IMR-90 (cell line): ENCODE measurements at regions not wholly inside any gene's neighbourhood (a gene's known extent, or its start where the extent isn't known, plus 50 kb on each side); places are given as distances from the start of the nearest gene placed in this dataset.
"Not testable (repeated sequence)": the region's sequence is repeated elsewhere in the genome, so short reads cannot be mapped to it uniquely, and the experiment has no call there.

ENCODE experiments used
- ATAC-seq: fragments of 200-7000 bp; cut with Tn5 transposase; 2 replicates; pipeline ENCODE4 v1.9.1; 2020; ENCODE audit warnings: low read depth, mild to moderate bottlenecking, moderate library complexity
- BruUV-seq: library from RNA; stranded (reverse); fragments of 400-500 nt; replicated peaks from 2 replicates; lab custom pipeline; 2021; lab: Mats Ljungman, UMichigan
- CTCF ChIA-PET: fragments of 300-600 bp; formaldehyde crosslinking; extraction: SDS; loops from one replicate; lab custom pipeline; 2021; ENCODE audit warnings: antibody characterized with exemption; lab: Yijun Ruan, JAX
- POLR2A ChIA-PET: fragments of 300-600 bp; sonication (Branson Sonifier 250); formaldehyde crosslinking; loops from one replicate; lab custom pipeline; 2022; ENCODE audit warnings: antibody characterized with exemption; ENCODE audit not compliant: unreplicated experiment; lab: Charles Lee
- DNase-seq: peaks from one replicate; pipeline ENCODE4 v3.0.0; 2013
- H2AFZ ChIP-seq: replicated peaks from 2 replicates; pipeline ENCODE3; 2013; ENCODE audit warnings: low read length, mild to moderate bottlenecking; ENCODE audit not compliant: poor library complexity
- H2AK5ac ChIP-seq: 2 replicates; pipeline ENCODE4 v1.6.1; 2013; ENCODE audit warnings: low read depth, low read length, inconsistent platforms
- H2AK9ac ChIP-seq: replicated peaks from 2 replicates; pipeline ENCODE3; 2013; ENCODE audit warnings: mild to moderate bottlenecking, low read depth, low read length, moderate library complexity; ENCODE audit not compliant: poor library complexity
- H2BK120ac ChIP-seq: 2 replicates; pipeline ENCODE4 v1.6.1; 2013; ENCODE audit warnings: low read depth, low read length, inconsistent platforms
- H2BK15ac ChIP-seq: 3 replicates; pipeline ENCODE4 v1.6.1; 2013; ENCODE audit warnings: low read depth, low read length, inconsistent platforms
- H2BK20ac ChIP-seq: 2 replicates; pipeline ENCODE4 v1.6.1; 2013; ENCODE audit warnings: low read depth, mild to moderate bottlenecking, inconsistent platforms, low read length, moderate library complexity
- H2BK5ac ChIP-seq: 2 replicates; pipeline ENCODE4 v1.6.1; 2013; ENCODE audit warnings: mild to moderate bottlenecking, low read depth, low read length, inconsistent platforms; ENCODE audit not compliant: poor library complexity, severe bottlenecking
- H3K14ac ChIP-seq: replicated peaks from 2 replicates; pipeline ENCODE4 v1.6.1; 2013; ENCODE audit warnings: low read depth, low read length, inconsistent platforms
- H3K18ac ChIP-seq: 2 replicates; pipeline ENCODE4 v1.6.1; 2013; ENCODE audit warnings: low read depth, low read length, control low read depth
- H3K23ac ChIP-seq: 2 replicates; pipeline ENCODE4 v1.6.1; 2013; ENCODE audit warnings: low read depth, low read length, inconsistent platforms
- H3K27ac ChIP-seq: 2 replicates; pipeline ENCODE4 v1.5.1; 2013; ENCODE audit warnings: mild to moderate bottlenecking, control low read depth, low read length; ENCODE audit not compliant: insufficient read depth
- H3K27me3 ChIP-seq: 2 replicates; pipeline ENCODE4 v1.6.1; 2013; ENCODE audit warnings: low read length; ENCODE audit not compliant: control insufficient read depth, insufficient read depth
- H3K36me3 ChIP-seq: 2 replicates; pipeline ENCODE4 v1.6.1; 2013; ENCODE audit warnings: low read length, mixed read lengths; ENCODE audit not compliant: control insufficient read depth, insufficient read depth
- H3K4ac ChIP-seq: 2 replicates; pipeline ENCODE4 v1.6.1; 2013; ENCODE audit warnings: low read depth, low read length, inconsistent platforms
- H3K4me1 ChIP-seq: 2 replicates; pipeline ENCODE4 v1.6.1; 2013; ENCODE audit warnings: low read length, mixed read lengths; ENCODE audit not compliant: control insufficient read depth, insufficient read depth
- H3K4me2 ChIP-seq: 2 replicates; pipeline ENCODE4 v1.6.1; 2013; ENCODE audit warnings: low read depth, mild to moderate bottlenecking, control low read depth, low read length, moderate library complexity
- H3K4me3 ChIP-seq: 2 replicates; pipeline ENCODE4 v1.5.1; 2013; ENCODE audit warnings: low read depth, mild to moderate bottlenecking, control low read depth, low read length, moderate library complexity; ENCODE audit not compliant: insufficient read depth
- H3K56ac ChIP-seq: 2 replicates; pipeline ENCODE4 v1.6.1; 2013; ENCODE audit warnings: low read length, inconsistent platforms; ENCODE audit not compliant: insufficient read depth; ENCODE audit errors: extremely low read depth
- H3K79me1 ChIP-seq, 2 experiments: 2 replicates each; pipeline ENCODE4 v1.6.1; 2013; ENCODE audit warnings: low read length in 2 of 2, inconsistent platforms in 1 of 2, low read depth in 1 of 2
- H3K9ac ChIP-seq: 2 replicates; pipeline ENCODE4 v1.6.1; 2013; ENCODE audit warnings: low read depth, low read length, control low read depth
- H3K9me1 ChIP-seq: 2 replicates; pipeline ENCODE4 v1.6.1; 2013; ENCODE audit warnings: low read length, inconsistent platforms; ENCODE audit not compliant: insufficient read depth
- H3K9me3 ChIP-seq: 2 replicates; pipeline ENCODE4 v1.6.1; 2013; ENCODE audit warnings: low read length; ENCODE audit not compliant: control insufficient read depth, insufficient read depth
- H4K20me1 ChIP-seq: 2 replicates; pipeline ENCODE4 v1.6.1; 2013; ENCODE audit warnings: low read length, inconsistent platforms; ENCODE audit not compliant: insufficient read depth
- H4K5ac ChIP-seq: 2 replicates; pipeline ENCODE4 v1.6.1; 2013; ENCODE audit warnings: mild to moderate bottlenecking, low read depth, low read length, control low read depth
- H4K8ac ChIP-seq, 2 experiments: 2 replicates each; pipeline ENCODE4 v1.6.1; 2013; ENCODE audit warnings: low read depth in 2 of 2, low read length in 2 of 2, control low read depth in 1 of 2, inconsistent platforms in 1 of 2
- H4K91ac ChIP-seq: 2 replicates; pipeline ENCODE4 v1.6.1; 2013; ENCODE audit warnings: low read depth, low read length, inconsistent platforms; ENCODE audit not compliant: insufficient read depth
- CEBPB ChIP-seq: IDR thresholded peaks from 2 replicates; pipeline ENCODE4 v1.6.1; 2012; ENCODE audit warnings: low read depth, low read length, improper control_type of control experiment
- WGBS, 2 experiments: methylation state at CpG; one replicate each; pipeline versions ENCODE4 v1.1.5 to v1.1.7; 2013; ENCODE audit warnings: missing lambda C conversion rate in 2 of 2; ENCODE audit not compliant: insufficient read length in 1 of 2; ENCODE audit errors: extremely low coverage in 2 of 2; 5-methylcytosine and 5-hydroxymethylcytosine counted together
- dilution Hi-C: fragments of 300-500 bp; cut with HindIII; formaldehyde crosslinking; loops from one replicate; pipeline ENCODE4 v1.14.3; 2018; ENCODE audit warnings: low sequenced_read_pairs; ENCODE audit not compliant: unreplicated experiment
- in situ Hi-C: fragments of 300-500 bp; cut with MboI; formaldehyde crosslinking; loops from 3 replicates; pipeline ENCODE4 v1.14.3; 2019; ENCODE audit warnings: low sequenced_read_pairs, inconsistent platforms, mixed read lengths
- intact Hi-C: fragments of 100-400 bp; cut with micrococcal nuclease; formaldehyde crosslinking; loops from 2 replicates; pipeline ENCODE4 v1.10.0; 2022

DNA sequence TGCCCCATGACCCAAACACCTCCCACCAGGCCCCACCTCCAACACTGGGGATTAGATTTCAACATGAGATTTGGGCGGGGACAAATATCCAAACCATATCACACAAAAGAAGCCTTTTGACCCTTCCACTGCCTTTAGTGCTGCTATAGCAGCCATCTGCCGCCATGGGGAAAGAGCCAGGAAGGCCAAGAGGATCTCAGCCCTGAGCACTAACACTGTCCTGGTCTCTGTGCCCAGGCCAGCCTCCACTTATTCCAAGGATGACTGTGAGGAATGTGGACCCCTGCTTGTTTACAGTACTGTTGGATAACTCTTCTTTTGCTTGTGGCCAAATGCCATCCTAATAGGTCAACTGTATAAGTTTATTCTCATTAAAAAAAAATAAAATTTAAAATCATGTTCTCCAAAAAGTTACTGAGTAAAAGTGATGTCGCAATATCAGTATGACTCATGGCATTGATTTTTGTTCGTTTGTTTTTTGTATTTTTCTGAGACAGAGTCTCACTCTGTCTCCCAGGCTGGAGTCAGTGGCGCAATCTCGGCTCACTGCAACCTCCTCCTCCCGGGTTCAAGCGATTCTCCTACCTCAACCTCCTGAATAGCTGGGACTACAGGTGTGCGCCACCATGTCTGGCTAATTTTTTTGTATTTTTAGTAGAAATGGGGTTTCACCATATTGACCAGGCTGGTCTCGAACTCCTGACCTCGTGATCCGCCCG lies 166.4 kb downstream of the NDUFA12 start:
- H3K56ac ChIP-seq, H3K4ac ChIP-seq, H3K36me3 ChIP-seq, H2BK5ac ChIP-seq, H2AFZ ChIP-seq, H4K8ac ChIP-seq, H3K9me1 ChIP-seq, H3K4me1 ChIP-seq, H2AK5ac ChIP-seq, H2BK120ac ChIP-seq, H2BK15ac ChIP-seq, H2BK20ac ChIP-seq, H3K4me3 ChIP-seq, POLR2A ChIA-PET, H4K20me1 ChIP-seq, H3K27me3 ChIP-seq, CTCF ChIA-PET, H2AK9ac ChIP-seq, H3K18ac ChIP-seq, H4K91ac ChIP-seq, dilution Hi-C loops, H3K9me3 ChIP-seq, in situ Hi-C loops, H3K4me2 ChIP-seq, H4K5ac ChIP-seq, H3K79me1 ChIP-seq, H3K23ac ChIP-seq, BruUV-seq, H3K14ac ChIP-seq, intact Hi-C loops, H3K9ac ChIP-seq: not testable (repeated sequence)
- TF ChIP-seq CEBPB: peak; percentile 96
- ATAC-seq (peak; percentile 49), DNase-seq (peak; percentile 45)
- peak overlapping the region; percentile 9; the same call in 1 of the 2 replicates for H3K27ac ChIP-seq
- WGBS, 2 experiments: no CpG with 5 or more reads among the region's 13 CpGs
